Neuronal stem cell (in vitro differentiated cells): ENCODE measurements at regions not wholly inside any gene's neighbourhood (a gene's known extent, or its start where the extent isn't known, plus 50 kb on each side); places are given as distances from the start of the nearest gene placed in this dataset.
"Not testable (repeated sequence)": the region's sequence is repeated elsewhere in the genome, so short reads cannot be mapped to it uniquely, and the experiment has no call there.

ENCODE experiments used
- DNase-seq: peaks from one replicate; pipeline ENCODE4 v3.0.0-alpha.2; 2013; ENCODE audit warnings: low spot score
- H2AFZ ChIP-seq: one replicate; pipeline ENCODE4 v1.6.1; 2013; ENCODE audit warnings: mild to moderate bottlenecking, low read length, inconsistent platforms
- H2AK5ac ChIP-seq: 2 replicates; pipeline ENCODE4 v1.6.1; 2013; ENCODE audit warnings: low read depth, mild to moderate bottlenecking, inconsistent platforms, low read length, moderate library complexity, mixed read lengths
- H2BK120ac ChIP-seq: 2 replicates; pipeline ENCODE4 v1.6.1; 2013; ENCODE audit warnings: low read depth, mild to moderate bottlenecking, inconsistent platforms, low read length, moderate library complexity, mixed read lengths
- H2BK12ac ChIP-seq: one replicate; pipeline ENCODE4 v1.6.1; 2013; ENCODE audit warnings: low read length, inconsistent platforms
- H2BK15ac ChIP-seq: 2 replicates; pipeline ENCODE4 v1.6.1; 2013; ENCODE audit warnings: mild to moderate bottlenecking, low read length, inconsistent platforms, mixed read lengths
- H2BK5ac ChIP-seq: one replicate; pipeline ENCODE4 v1.6.1; 2013; ENCODE audit warnings: inconsistent platforms, mild to moderate bottlenecking, low read length, moderate library complexity
- H3K14ac ChIP-seq: one replicate; pipeline ENCODE4 v1.6.1; 2013; ENCODE audit warnings: low read length, inconsistent platforms
- H3K18ac ChIP-seq: 2 replicates; pipeline ENCODE4 v1.6.1; 2013; ENCODE audit warnings: low read length, inconsistent platforms
- H3K23ac ChIP-seq: 2 replicates; pipeline ENCODE4 v1.6.1; 2013; ENCODE audit warnings: low read depth, mild to moderate bottlenecking, mixed read lengths, low read length, inconsistent platforms; ENCODE audit not compliant: poor library complexity
- H3K27ac ChIP-seq: replicated peaks from 3 replicates; pipeline ENCODE4 v1.5.1; 2013; ENCODE audit warnings: low read length, inconsistent platforms
- H3K27me3 ChIP-seq, 3 experiments: 2 replicates each; pipeline ENCODE4 v1.6.1; 2013; ENCODE audit warnings: low read length in 3 of 3, mild to moderate bottlenecking in 2 of 3, inconsistent platforms in 1 of 3, low read depth in 1 of 3, mixed read lengths in 1 of 3, moderate library complexity in 1 of 3; ENCODE audit not compliant: control insufficient read depth in 3 of 3, insufficient read depth in 3 of 3
- H3K36me3 ChIP-seq, 2 donors: replicated peaks in 1 of 2; 2 replicates each; pipeline ENCODE4 v1.6.1; 2013; ENCODE audit warnings: low read length in 2 of 2; ENCODE audit not compliant: control insufficient read depth in 2 of 2, insufficient read depth in 2 of 2
- H3K4ac ChIP-seq: 2 replicates; pipeline ENCODE4 v1.6.1; 2013; ENCODE audit warnings: inconsistent platforms, mild to moderate bottlenecking, low read length, moderate library complexity
- H3K4me1 ChIP-seq, 2 donors: 1 replicate in 1 of 2; 2 replicates in 1 of 2; pipeline ENCODE4 v1.6.1; 2013; ENCODE audit warnings: low read length in 2 of 2, low read depth in 1 of 2; ENCODE audit not compliant: control insufficient read depth in 2 of 2, insufficient read depth in 1 of 2
- H3K4me2 ChIP-seq: one replicate; pipeline ENCODE4 v1.6.1; 2013; ENCODE audit warnings: mild to moderate bottlenecking, low read length, inconsistent platforms; ENCODE audit not compliant: insufficient read depth, poor library complexity, severe bottlenecking
- H3K4me3 ChIP-seq, 2 donors: 2 replicates each; pipeline ENCODE4 v1.5.1; 2013; ENCODE audit warnings: low read length in 2 of 2, mild to moderate bottlenecking in 2 of 2, inconsistent platforms in 1 of 2, moderate library complexity in 1 of 2
- H3K79me1 ChIP-seq: one replicate; pipeline ENCODE4 v1.6.1; 2013; ENCODE audit warnings: low read depth, mild to moderate bottlenecking, inconsistent platforms, low read length, moderate library complexity
- H3K9ac ChIP-seq: one replicate; pipeline ENCODE4 v1.6.1; 2013; ENCODE audit warnings: mild to moderate bottlenecking, low read depth, low read length, inconsistent platforms; ENCODE audit not compliant: poor library complexity
- H3K9me3 ChIP-seq, 2 donors: replicated peaks in 1 of 2; 2 replicates each; pipeline versions ENCODE3 to v1.6.1; 2013; ENCODE audit warnings: low read length in 2 of 2, mild to moderate bottlenecking in 2 of 2, inconsistent platforms in 1 of 2, low read depth in 1 of 2, mixed read lengths in 1 of 2, moderate library complexity in 1 of 2; ENCODE audit not compliant: control insufficient read depth in 2 of 2, insufficient read depth in 1 of 2
- H4K8ac ChIP-seq: one replicate; pipeline ENCODE4 v1.6.1; 2013; ENCODE audit warnings: low read depth, mild to moderate bottlenecking, inconsistent platforms, low read length, moderate library complexity
- H4K91ac ChIP-seq: one replicate; pipeline ENCODE4 v1.6.1; 2013; ENCODE audit warnings: low read length, low read depth, mild to moderate bottlenecking, inconsistent platforms; ENCODE audit not compliant: poor library complexity
- WGBS, 2 donors: extraction: QIAGEN DNeasy Blood & Tissue Kit; methylation state at CpG; one replicate each; pipeline ENCODE4 v1.1.7; 2013; ENCODE audit warnings: missing lambda C conversion rate in 2 of 2, mixed read lengths in 1 of 2; ENCODE audit not compliant: insufficient read length in 2 of 2, insufficient replicate concordance in 1 of 2; ENCODE audit errors: extremely low coverage in 2 of 2; 5-methylcytosine and 5-hydroxymethylcytosine counted together

GRCh38 chr12:85424581-85425348 is 144.7 kb downstream of the ALX1 start:
- Histone ChIP-seq H3K27ac (no peak overlapping the region), H3K9ac (no peak overlapping the region), H2BK15ac (no peak overlapping the region), H3K4ac (no peak overlapping the region), H2AK5ac (no peak overlapping the region), H4K91ac (no peak overlapping the region), H3K4me1 (no peaks in the 10 kb centered on the region), H3K27me3 (no peaks in the 10 kb centered on the region), H3K4me3 (no peak overlapping the region), H3K4me2 (no peak overlapping the region), H3K36me3 (no peaks in the 10 kb centered on the region), H2BK120ac (no peak overlapping the region), H3K18ac (no peak overlapping the region), H3K14ac (no peak overlapping the region), H4K8ac (no peak overlapping the region), H2AFZ (no peak overlapping the region), H3K23ac (no peak overlapping the region), H3K9me3 (no peaks in the 10 kb centered on the region), H2BK5ac (no peak overlapping the region), H3K79me1 (no peaks in the 10 kb centered on the region), H2BK12ac (no peak overlapping the region)
- WGBS, 2 donors, result no CpG with 5 or more reads among the region's 10 CpGs
- DNase-seq, result no peak

- no peak overlapping the region for H3K23ac ChIP-seq
- H3K4me2 ChIP-seq, result no peak overlapping the region
- H2BK15ac ChIP-seq, result no peak overlapping the region
- WGBS, 2 donors, result no CpG with 5 or more reads among the region's 1 CpG
- no peaks in the 10 kb centered on the region for H3K9me3 ChIP-seq
- H2AK5ac ChIP-seq, result no peak overlapping the region
- no peaks in the 10 kb centered on the region for H3K27me3 ChIP-seq
- H3K4ac ChIP-seq, result no peak overlapping the region
- no peaks in the 10 kb centered on the region for H3K36me3 ChIP-seq
- H4K91ac ChIP-seq, result no peak overlapping the region
- DNase-seq, result no peak
- no peak overlapping the region for H3K9ac ChIP-seq
- no peak overlapping the region for H3K14ac ChIP-seq
- H2BK120ac ChIP-seq, result no peak overlapping the region
- no peaks in the 10 kb centered on the region for H3K79me1 ChIP-seq
- H3K27ac ChIP-seq, result no peak overlapping the region
- no peak overlapping the region for H3K18ac ChIP-seq
- no peaks in the 10 kb centered on the region for H3K4me1 ChIP-seq
- H4K8ac ChIP-seq, result no peak overlapping the region
- H2BK5ac ChIP-seq, result no peak overlapping the region
- no peak overlapping the region for H3K4me3 ChIP-seq
- H2BK12ac ChIP-seq, result no peak overlapping the region
- no peak overlapping the region for H2AFZ ChIP-seq
These were observed 145.3 kb downstream of the ALX1 start for GRCh38 chr12:85425349-85425612.

GRCh38 chr12:85425926-85426325 is 145.9 kb downstream of the ALX1 start:
- H2BK12ac ChIP-seq, result no peak overlapping the region
- H3K27ac ChIP-seq, result no peak overlapping the region
- H3K79me1 ChIP-seq, result no peaks in the 10 kb centered on the region
- H3K9me3 ChIP-seq, result no peaks in the 10 kb centered on the region
- no peak overlapping the region for H3K14ac ChIP-seq
- no peaks in the 10 kb centered on the region for H3K36me3 ChIP-seq
- H3K4me2 ChIP-seq, result no peak overlapping the region
- no CpG with 5 or more reads among the region's 4 CpGs for WGBS, 2 donors
- no peak overlapping the region for H4K91ac ChIP-seq
- H4K8ac ChIP-seq, result no peak overlapping the region
- H2AFZ ChIP-seq, result no peak overlapping the region
- H3K4me3 ChIP-seq, result no peak overlapping the region
- H2BK5ac ChIP-seq, result no peak overlapping the region
- no peaks in the 10 kb centered on the region for H3K4me1 ChIP-seq
- no peak overlapping the region for H3K9ac ChIP-seq
- H2BK120ac ChIP-seq, result no peak overlapping the region
- H3K27me3 ChIP-seq, result no peaks in the 10 kb centered on the region
- no peak overlapping the region for H3K23ac ChIP-seq
- H2AK5ac ChIP-seq, result no peak overlapping the region
- no peak overlapping the region for H2BK15ac ChIP-seq
- H3K4ac ChIP-seq, result no peak overlapping the region
- no peak for DNase-seq
- H3K18ac ChIP-seq, result no peak overlapping the region

GRCh38 chr12:85433148-85433547 is 153.1 kb downstream of the ALX1 start:
- not testable (repeated sequence) for H3K18ac ChIP-seq, H4K8ac ChIP-seq, H4K91ac ChIP-seq, H3K36me3 ChIP-seq, H3K4me2 ChIP-seq, H3K4me3 ChIP-seq, DNase-seq, H2BK15ac ChIP-seq, H3K14ac ChIP-seq, H2AFZ ChIP-seq, H3K79me1 ChIP-seq, H3K23ac ChIP-seq, H2BK5ac ChIP-seq, H3K9ac ChIP-seq, H3K9me3 ChIP-seq, H2AK5ac ChIP-seq, H2BK12ac ChIP-seq, H2BK120ac ChIP-seq, H3K4ac ChIP-seq, H3K27me3 ChIP-seq, H3K4me1 ChIP-seq, H3K27ac ChIP-seq
